ENCODE measurements at regions not wholly inside any gene's neighbourhood (a gene's known extent, or its start where the extent isn't known, plus 50 kb on each side); places are given as distances from the start of the nearest gene placed in this dataset.

DNA sequence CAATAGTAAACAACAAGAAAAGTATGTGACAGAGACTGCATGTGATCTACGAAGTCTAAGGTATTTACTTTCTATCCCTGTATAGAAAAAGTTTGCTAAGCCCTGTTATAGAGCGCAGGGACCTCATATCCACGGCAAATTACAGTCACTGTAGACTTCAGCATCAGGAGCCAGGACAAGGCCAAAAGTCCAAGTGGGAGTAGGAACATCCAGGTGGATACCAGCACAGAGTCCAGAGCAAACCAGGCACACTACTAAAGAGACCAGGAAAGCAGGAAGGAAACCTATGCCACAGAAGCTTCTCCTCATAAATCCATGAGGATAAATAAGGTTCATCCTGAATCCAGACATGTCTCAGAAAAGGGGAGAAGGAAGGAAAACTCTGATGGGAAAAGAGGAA lies 342.2 kb upstream of the HTR2A start:
- Histone ChIP-seq H3K36me3 (no peaks in the 10 kb centered on the region), H3K4me1 (no peaks in the 10 kb centered on the region), H3K9me3 (no peaks in the 10 kb centered on the region), H3K27ac (replicated peaks in 1 of 4) (no peak overlapping the region), H3K27me3 (no peaks in the 10 kb centered on the region), H3K4me3 (no peak overlapping the region)
- no peak for DNase-seq (ENCODE audit: extremely low spot score)
- TF ChIP-seq CTCF (IDR thresholded peaks at IDR 0.05) (no peak), POLR2AphosphoS5 (IDR thresholded peaks at IDR 0.05) (no peak), POLR2A (IDR thresholded peaks at IDR 0.05; ENCODE audit: low read depth) (no peak), EP300 (IDR thresholded peaks at IDR 0.05) (no peak)
- intact Hi-C loops (cut with DNase I), result no loop called here
- WGBS, result 92% methylated on average over 3 of the region's 3 CpGs

DNA sequence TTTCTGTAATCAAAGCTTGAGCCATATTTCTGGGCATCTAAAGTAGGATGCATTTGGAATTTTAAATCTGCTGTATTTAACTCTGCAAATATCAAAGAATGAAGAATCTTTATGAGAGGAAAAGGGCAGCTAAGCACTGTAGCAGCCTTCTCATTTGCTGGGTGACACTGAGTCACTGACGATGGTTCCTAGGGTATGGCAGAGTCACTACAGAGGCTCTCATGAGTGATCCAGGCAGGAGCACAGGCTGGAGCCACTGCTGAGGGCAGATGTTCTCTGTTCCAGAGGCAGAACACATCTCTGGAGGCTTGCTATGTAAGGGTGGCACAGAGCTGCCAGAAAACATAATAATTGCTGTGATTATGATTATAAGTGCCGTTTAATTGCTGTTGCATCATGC lies 340.7 kb upstream of the HTR2A start:
- Histone ChIP-seq H3K4me3 (no peak overlapping the region), H3K9me3 (no peaks in the 10 kb centered on the region), H3K36me3 (no peaks in the 10 kb centered on the region), H3K27ac (replicated peaks in 1 of 4) (no peak overlapping the region), H3K27me3 (no peaks in the 10 kb centered on the region), H3K4me1 (no peaks in the 10 kb centered on the region)
- WGBS, result 63% methylated on average over 2 of the region's 2 CpGs
- DNase-seq (ENCODE audit: extremely low spot score), result no peak
- intact Hi-C loops (cut with DNase I), result no loop called here
- TF ChIP-seq POLR2AphosphoS5 (IDR thresholded peaks at IDR 0.05), result no peak

DNA sequence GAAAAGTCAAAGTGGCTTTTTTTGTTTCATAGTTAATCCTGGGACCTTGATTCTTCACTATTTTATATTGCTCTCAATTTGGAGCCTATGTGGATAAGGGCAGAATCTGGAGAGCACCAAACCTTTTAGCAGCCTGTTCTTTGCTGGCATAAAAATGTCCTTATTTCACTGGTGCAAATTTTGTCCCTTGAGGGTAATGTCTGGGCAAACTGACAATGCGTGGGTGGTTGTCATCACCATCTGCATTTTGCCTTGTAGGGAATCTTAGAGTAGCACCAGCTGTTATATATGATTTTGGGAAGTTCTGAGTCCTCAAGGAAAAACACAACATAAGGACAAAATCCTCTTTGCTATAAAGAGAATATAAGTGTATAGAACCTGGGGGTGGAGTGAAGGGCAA lies 336.9 kb upstream of the HTR2A start:
- intact Hi-C loops (cut with DNase I), result no loop called here
- H3K9me3 ChIP-seq, result peaks cover 0 to 8% (median 4%) of the 10 kb centered on the region in 4 donors
- H3K27ac ChIP-seq (replicated peaks in 1 of 4), result no peak overlapping the region
- whole genome bisulfite sequencing, result 82% methylated on average over 1 of the region's 1 CpG
- DNase-seq (ENCODE audit: extremely low spot score), result no peak
- H3K36me3 ChIP-seq, result no peaks in the 10 kb centered on the region
- no peak overlapping the region for H3K4me3 ChIP-seq
- no peaks in the 10 kb centered on the region for H3K4me1 ChIP-seq
- no peak for TF ChIP-seq CTCF (IDR thresholded peaks at IDR 0.05)
- TF ChIP-seq POLR2AphosphoS5 (IDR thresholded peaks at IDR 0.05), result no peak
- no peak for TF ChIP-seq POLR2A (IDR thresholded peaks at IDR 0.05; ENCODE audit: low read depth)
- no peaks in the 10 kb centered on the region for H3K27me3 ChIP-seq

DNA sequence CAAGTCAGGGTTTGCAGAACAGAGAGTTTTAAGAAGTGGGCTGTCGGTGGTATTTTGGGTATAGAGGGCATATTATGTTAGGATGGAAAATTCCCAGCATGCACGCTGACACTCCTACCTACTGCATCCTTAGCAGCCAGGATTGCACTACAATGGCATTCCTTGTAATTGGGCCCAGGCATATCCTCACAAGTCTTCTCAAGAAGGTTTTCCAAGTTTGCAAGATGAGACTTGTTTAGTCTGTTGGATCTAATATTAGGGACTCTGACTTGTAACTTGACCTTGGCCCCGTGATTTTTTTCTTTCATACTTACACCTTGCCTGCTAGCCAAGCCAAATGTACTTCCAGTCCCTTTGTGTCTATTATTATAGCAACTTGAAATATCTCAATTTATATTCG lies 335.7 kb upstream of the HTR2A start:
- 73% methylated on average over 4 of the region's 4 CpGs for WGBS
- no peak for DNase-seq (ENCODE audit: extremely low spot score)
- Histone ChIP-seq H3K4me3 (no peak overlapping the region), H3K4me1 (peaks cover 0 to 6% (median 0%) of the 10 kb centered on the region in 4 donors), H3K36me3 (no peaks in the 10 kb centered on the region), H3K27me3 (no peaks in the 10 kb centered on the region), H3K27ac (replicated peaks in 1 of 4) (no peak overlapping the region), H3K9me3 (peaks cover 0 to 8% (median 4%) of the 10 kb centered on the region in 4 donors)
- intact Hi-C loops (cut with DNase I), result no loop called here
- TF ChIP-seq EP300 (IDR thresholded peaks at IDR 0.05), result no peak
- TF ChIP-seq CTCF (IDR thresholded peaks at IDR 0.05), result no peak
- no peak for TF ChIP-seq POLR2AphosphoS5 (IDR thresholded peaks at IDR 0.05)
- TF ChIP-seq POLR2A (IDR thresholded peaks at IDR 0.05; ENCODE audit: low read depth), result no peak

DNA sequence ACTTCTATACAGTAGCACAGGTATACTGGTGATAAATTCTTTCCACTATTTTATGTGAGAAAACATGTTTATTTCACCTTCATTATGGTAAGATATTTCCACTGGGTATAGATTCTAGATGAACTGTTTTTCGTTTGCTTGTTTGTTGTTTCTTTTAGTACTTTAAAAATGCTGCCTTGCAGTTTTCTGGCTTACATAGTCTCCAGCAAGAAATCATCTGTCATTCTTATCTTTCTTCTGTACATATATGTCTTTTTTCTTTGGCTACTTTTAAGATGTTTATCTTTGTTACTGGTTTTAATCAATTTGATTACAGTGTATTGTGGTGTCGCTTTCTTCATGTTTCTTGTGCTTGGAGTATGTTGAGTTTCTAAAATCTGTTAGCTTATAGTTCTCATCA lies 333.3 kb upstream of the HTR2A start:
- Histone ChIP-seq H3K36me3 (no peaks in the 10 kb centered on the region), H3K4me1 (peaks cover 0 to 6% (median 0%) of the 10 kb centered on the region in 4 donors), H3K27ac (replicated peaks in 1 of 4) (no peak overlapping the region), H3K9me3 (peaks cover 0 to 8% (median 4%) of the 10 kb centered on the region in 4 donors), H3K4me3 (no peak overlapping the region), H3K27me3 (no peaks in the 10 kb centered on the region)
- 79% methylated on average over 2 of the region's 2 CpGs for WGBS
- intact Hi-C loops (cut with DNase I), result no loop called here
- DNase-seq (ENCODE audit: extremely low spot score), result no peak
- TF ChIP-seq POLR2A (IDR thresholded peaks at IDR 0.05; ENCODE audit: low read depth) (no peak), CTCF (IDR thresholded peaks at IDR 0.05) (no peak), POLR2AphosphoS5 (IDR thresholded peaks at IDR 0.05) (no peak), EP300 (IDR thresholded peaks at IDR 0.05) (no peak)

All from esophagus muscularis mucosa (tissue), 4 donors.